ENCODE measurements at regions not wholly inside any gene's neighbourhood (a gene's known extent, or its start where the extent isn't known, plus 50 kb on each side); places are given as distances from the start of the nearest gene placed in this dataset.

GRCh38 chr11:79845002-79845709, 404.3 kb upstream of the TENM4 start:
- Histone ChIP-seq H3K79me1 (ENCODE audit: low read length) (no peaks in the 10 kb centered on the region), H4K12ac (ENCODE audit: low read depth, low read length) (no peak overlapping the region), H3K27me3 (ENCODE audit: insufficient read depth, low read length) (no peaks in the 10 kb centered on the region), H3K4ac (ENCODE audit: low read depth, low read length) (no peak overlapping the region), H2BK12ac (ENCODE audit: low read length) (peak overlapping the region; percentile 89), H2BK120ac (ENCODE audit: insufficient read depth, low read length, poor library complexity) (peak overlapping the region; percentile 22), H3K4me3 (ENCODE audit: low read depth, low read length) (no peak overlapping the region), H3K9me3 (ENCODE audit: insufficient read depth, low read depth, low read length) (no peaks in the 10 kb centered on the region), H3K23ac (ENCODE audit: low read length) (no peak overlapping the region), H2BK5ac (ENCODE audit: low read depth, low read length, poor library complexity) (peak overlapping the region; percentile 14), H3K36me3 (ENCODE audit: control insufficient read depth in 1 of 2, insufficient read depth in 2 of 2, low read length in 2 of 2) (no peaks in the 10 kb centered on the region), H2AFZ (ENCODE audit: insufficient read depth, low read length, poor library complexity) (peak overlapping the region; percentile 25), H3K4me2 (ENCODE audit: low read length) (no peak overlapping the region), H4K8ac (ENCODE audit: low read depth, low read length) (peak overlapping the region; percentile 19), H4K91ac (ENCODE audit: low read depth, low read length) (no peak overlapping the region), H3K18ac (ENCODE audit: low read length) (peak overlapping the region; percentile 78), H2AK5ac (ENCODE audit: low read length) (no peak overlapping the region), H3K27ac (ENCODE audit: low read depth, low read length) (peak overlapping the region; percentile 65), H3K9ac (ENCODE audit: low read length) (no peak overlapping the region), H3K4me1 (ENCODE audit: control insufficient read depth in 1 of 2, insufficient read depth in 2 of 2, low read length in 2 of 2) (peaks cover 3% of the 10 kb centered on the region in 2 experiments), H3K79me2 (ENCODE audit: control insufficient read depth, insufficient read depth, low read length, poor library complexity) (no peaks in the 10 kb centered on the region), H3K14ac (ENCODE audit: low read length) (no peak overlapping the region)
- no peak for DNase-seq
- WGBS (ENCODE audit: extremely low coverage, insufficient coverage, insufficient read length), result no CpG with 5 or more reads among the region's 3 CpGs

- Histone ChIP-seq H3K4ac (ENCODE audit: low read depth, low read length) (no peak overlapping the region), H4K8ac (ENCODE audit: low read depth, low read length) (no peak overlapping the region), H3K4me2 (ENCODE audit: low read length) (no peak overlapping the region), H3K9me3 (ENCODE audit: insufficient read depth, low read depth, low read length) (no peaks in the 10 kb centered on the region), H2BK120ac (ENCODE audit: insufficient read depth, low read length, poor library complexity) (no peak overlapping the region), H2BK12ac (ENCODE audit: low read length) (no peak overlapping the region), H3K4me3 (ENCODE audit: low read depth, low read length) (no peak overlapping the region), H2AK5ac (ENCODE audit: low read length) (no peak overlapping the region), H2AFZ (ENCODE audit: insufficient read depth, low read length, poor library complexity) (no peak overlapping the region), H4K91ac (ENCODE audit: low read depth, low read length) (no peak overlapping the region), H3K79me2 (ENCODE audit: control insufficient read depth, insufficient read depth, low read length, poor library complexity) (no peaks in the 10 kb centered on the region), H2BK5ac (ENCODE audit: low read depth, low read length, poor library complexity) (no peak overlapping the region), H3K4me1 (ENCODE audit: control insufficient read depth in 1 of 2, insufficient read depth in 2 of 2, low read length in 2 of 2) (no peaks in the 10 kb centered on the region), H3K79me1 (ENCODE audit: low read length) (no peaks in the 10 kb centered on the region), H3K27ac (ENCODE audit: low read depth, low read length) (no peak overlapping the region), H3K23ac (ENCODE audit: low read length) (no peak overlapping the region), H3K27me3 (ENCODE audit: insufficient read depth, low read length) (no peaks in the 10 kb centered on the region), H3K9ac (ENCODE audit: low read length) (no peak overlapping the region), H4K12ac (ENCODE audit: low read depth, low read length) (no peak overlapping the region), H3K18ac (ENCODE audit: low read length) (no peak overlapping the region), H3K14ac (ENCODE audit: low read length) (no peak overlapping the region), H3K36me3 (ENCODE audit: control insufficient read depth in 1 of 2, insufficient read depth in 2 of 2, low read length in 2 of 2) (no peaks in the 10 kb centered on the region)
- no CpG with 5 or more reads among the region's 1 CpG for WGBS (ENCODE audit: extremely low coverage, insufficient coverage, insufficient read length)
- DNase-seq, result no peak
These were observed 393.2 kb upstream of the TENM4 start for GRCh38 chr11:79834015-79834414.

DNA sequence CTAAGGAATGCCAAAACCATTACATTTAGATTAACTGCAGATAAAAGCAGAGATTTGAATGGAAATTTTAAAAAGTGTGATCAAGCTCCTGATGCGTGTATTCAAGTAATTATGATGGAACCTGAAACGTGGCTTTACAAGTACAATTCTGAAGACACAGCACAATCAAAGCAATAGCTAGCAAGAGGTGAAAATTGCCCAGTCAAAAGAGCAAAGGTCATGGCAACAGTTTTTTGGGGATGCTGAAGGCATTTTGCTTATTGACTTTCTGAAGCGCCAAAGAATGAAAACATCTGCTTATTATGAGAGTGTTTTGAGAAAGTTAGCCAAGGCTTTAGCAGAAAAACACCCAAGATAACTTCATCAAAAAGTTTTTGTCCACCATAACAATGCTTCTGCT, 389.6 kb upstream of the TENM4 start:
- no peaks in the 10 kb centered on the region for H3K79me1 ChIP-seq (ENCODE audit: low read length)
- no peaks in the 10 kb centered on the region for H3K27me3 ChIP-seq (ENCODE audit: insufficient read depth, low read length)
- no peak overlapping the region for H3K4ac ChIP-seq (ENCODE audit: low read depth, low read length)
- no peak overlapping the region for H3K4me2 ChIP-seq (ENCODE audit: low read length)
- H3K4me3 ChIP-seq (ENCODE audit: low read depth, low read length), result no peak overlapping the region
- no peaks in the 10 kb centered on the region for H3K79me2 ChIP-seq (ENCODE audit: control insufficient read depth, insufficient read depth, low read length, poor library complexity)
- H2BK12ac ChIP-seq (ENCODE audit: low read length), result no peak overlapping the region
- H3K4me1 ChIP-seq (ENCODE audit: control insufficient read depth in 1 of 2, insufficient read depth in 2 of 2, low read length in 2 of 2), result no peaks in the 10 kb centered on the region
- WGBS (ENCODE audit: extremely low coverage, insufficient coverage, insufficient read length), result no CpG with 5 or more reads among the region's 3 CpGs
- no peak overlapping the region for H4K12ac ChIP-seq (ENCODE audit: low read depth, low read length)
- no peak overlapping the region for H3K18ac ChIP-seq (ENCODE audit: low read length)
- no peaks in the 10 kb centered on the region for H3K36me3 ChIP-seq (ENCODE audit: control insufficient read depth in 1 of 2, insufficient read depth in 2 of 2, low read length in 2 of 2)
- DNase-seq, result no peak
- no peak overlapping the region for H4K8ac ChIP-seq (ENCODE audit: low read depth, low read length)
- no peak overlapping the region for H2BK120ac ChIP-seq (ENCODE audit: insufficient read depth, low read length, poor library complexity)
- H3K14ac ChIP-seq (ENCODE audit: low read length), result no peak overlapping the region
- no peak overlapping the region for H3K27ac ChIP-seq (ENCODE audit: low read depth, low read length)
- H2AFZ ChIP-seq (ENCODE audit: insufficient read depth, low read length, poor library complexity), result no peak overlapping the region
- H3K9ac ChIP-seq (ENCODE audit: low read length), result no peak overlapping the region
- H3K23ac ChIP-seq (ENCODE audit: low read length), result no peak overlapping the region
- H4K91ac ChIP-seq (ENCODE audit: low read depth, low read length), result no peak overlapping the region
- no peak overlapping the region for H2BK5ac ChIP-seq (ENCODE audit: low read depth, low read length, poor library complexity)
- no peaks in the 10 kb centered on the region for H3K9me3 ChIP-seq (ENCODE audit: insufficient read depth, low read depth, low read length)
- no peak overlapping the region for H2AK5ac ChIP-seq (ENCODE audit: low read length)

GRCh38 chr11:79829891-79830290, 389.1 kb upstream of the TENM4 start:
- Histone ChIP-seq H2BK120ac (ENCODE audit: insufficient read depth, low read length, poor library complexity) (no peak overlapping the region), H3K79me1 (ENCODE audit: low read length) (no peaks in the 10 kb centered on the region), H3K4ac (ENCODE audit: low read depth, low read length) (no peak overlapping the region), H3K36me3 (ENCODE audit: control insufficient read depth in 1 of 2, insufficient read depth in 2 of 2, low read length in 2 of 2) (no peaks in the 10 kb centered on the region), H3K4me1 (ENCODE audit: control insufficient read depth in 1 of 2, insufficient read depth in 2 of 2, low read length in 2 of 2) (no peaks in the 10 kb centered on the region), H4K12ac (ENCODE audit: low read depth, low read length) (no peak overlapping the region), H4K8ac (ENCODE audit: low read depth, low read length) (no peak overlapping the region), H3K9ac (ENCODE audit: low read length) (no peak overlapping the region), H2BK5ac (ENCODE audit: low read depth, low read length, poor library complexity) (no peak overlapping the region), H3K18ac (ENCODE audit: low read length) (no peak overlapping the region), H3K23ac (ENCODE audit: low read length) (no peak overlapping the region), H2AFZ (ENCODE audit: insufficient read depth, low read length, poor library complexity) (no peak overlapping the region), H3K79me2 (ENCODE audit: control insufficient read depth, insufficient read depth, low read length, poor library complexity) (no peaks in the 10 kb centered on the region), H3K4me3 (ENCODE audit: low read depth, low read length) (no peak overlapping the region), H3K9me3 (ENCODE audit: insufficient read depth, low read depth, low read length) (no peaks in the 10 kb centered on the region), H2AK5ac (ENCODE audit: low read length) (no peak overlapping the region), H4K91ac (ENCODE audit: low read depth, low read length) (no peak overlapping the region), H3K27me3 (ENCODE audit: insufficient read depth, low read length) (no peaks in the 10 kb centered on the region), H3K14ac (ENCODE audit: low read length) (no peak overlapping the region), H3K27ac (ENCODE audit: low read depth, low read length) (no peak overlapping the region), H3K4me2 (ENCODE audit: low read length) (no peak overlapping the region), H2BK12ac (ENCODE audit: low read length) (no peak overlapping the region)
- WGBS (ENCODE audit: extremely low coverage, insufficient coverage, insufficient read length), result no CpG with 5 or more reads among the region's 3 CpGs
- no peak for DNase-seq

Data from trophoblast cell (in vitro differentiated cells and primary cell).